HG02678 (cell line): ENCODE measurements at regions not wholly inside any gene's neighbourhood (a gene's known extent, or its start where the extent isn't known, plus 50 kb on each side); places are given as distances from the start of the nearest gene placed in this dataset.

Experiments
- ATAC-seq: cut with Tn5 transposase; IDR thresholded peaks from one replicate; pipeline ENCODE4 v1.9.1; 2021; ENCODE audit warnings: mild to moderate bottlenecking, moderate library complexity; ENCODE audit not compliant: unreplicated experiment

DNA sequence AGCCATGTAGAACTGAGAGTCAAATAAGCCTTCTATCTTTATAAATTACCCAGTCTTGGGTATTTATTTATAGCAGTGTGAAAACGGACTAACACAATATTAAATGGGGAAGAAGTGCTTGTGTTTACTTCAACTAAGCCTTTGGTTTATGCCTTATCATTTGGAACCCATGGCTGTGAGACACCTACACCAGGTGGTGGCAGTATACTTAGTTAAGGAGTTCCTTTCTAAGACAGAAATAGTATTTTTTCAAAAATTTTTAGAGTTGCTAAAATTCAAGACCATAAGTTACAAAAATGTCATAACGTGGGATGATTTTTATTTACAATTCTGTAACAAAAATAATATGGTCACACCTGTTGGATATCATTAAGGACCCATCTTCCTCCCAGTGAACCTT lies 354.5 kb upstream of the SOX14 start:
- no peak for ATAC-seq

DNA sequence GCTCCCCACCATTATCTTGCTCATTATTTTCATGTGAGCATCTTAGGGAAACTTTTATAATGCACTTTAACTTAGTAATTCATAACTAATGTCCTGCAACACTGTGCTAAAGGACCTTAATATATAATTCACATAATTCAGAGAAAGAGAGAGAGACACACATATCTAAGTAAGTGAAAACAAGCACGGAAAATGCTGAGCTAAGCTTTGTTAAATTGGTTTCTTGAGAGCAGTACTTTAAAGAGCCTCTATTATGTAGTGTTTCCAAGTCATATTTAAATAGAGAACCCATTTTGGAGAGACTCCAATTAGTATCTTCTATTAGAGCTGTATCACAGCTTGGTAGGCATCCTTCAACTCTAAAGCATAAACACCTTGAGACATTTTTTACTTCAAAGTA lies 354.1 kb upstream of the SOX14 start:
- no peak for ATAC-seq

DNA sequence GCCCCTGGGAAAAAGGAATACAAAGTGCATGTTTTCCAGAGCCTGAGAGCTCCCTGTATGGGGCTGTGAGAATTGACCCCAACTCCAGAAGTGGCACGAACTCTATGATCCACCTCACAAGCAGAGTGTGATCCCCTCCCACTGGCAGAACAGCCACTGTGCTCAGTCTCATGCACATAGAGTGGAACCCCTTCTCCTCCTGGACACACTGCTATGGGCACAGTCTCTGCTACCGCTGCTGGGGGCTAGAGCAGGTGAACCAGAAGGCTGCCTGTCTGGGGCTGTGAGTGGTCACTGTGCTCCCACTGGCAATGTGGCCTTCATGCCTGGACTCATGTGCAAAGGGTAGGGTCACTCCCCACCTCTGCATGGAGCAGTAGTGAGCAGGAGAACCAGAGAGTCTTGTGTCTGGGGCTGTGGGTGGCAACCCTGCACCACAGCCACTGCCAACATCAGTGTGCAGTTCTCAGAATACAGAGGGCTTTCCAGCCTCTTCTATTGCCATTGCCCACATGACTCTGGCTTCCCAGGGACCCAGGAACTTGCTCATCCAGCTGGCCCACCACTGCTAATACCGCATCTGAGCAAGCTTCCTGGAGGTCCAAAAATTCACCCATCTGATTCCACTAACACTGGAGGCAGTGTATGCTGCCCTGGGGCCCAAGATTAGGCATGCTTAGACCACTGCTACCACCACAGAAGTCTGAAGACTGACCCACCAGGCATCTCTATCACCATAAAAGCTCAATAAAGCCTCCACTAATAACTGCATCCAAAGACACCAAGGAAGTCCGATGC lies 343.7 kb upstream of the SOX14 start:
- no peak for ATAC-seq

DNA sequence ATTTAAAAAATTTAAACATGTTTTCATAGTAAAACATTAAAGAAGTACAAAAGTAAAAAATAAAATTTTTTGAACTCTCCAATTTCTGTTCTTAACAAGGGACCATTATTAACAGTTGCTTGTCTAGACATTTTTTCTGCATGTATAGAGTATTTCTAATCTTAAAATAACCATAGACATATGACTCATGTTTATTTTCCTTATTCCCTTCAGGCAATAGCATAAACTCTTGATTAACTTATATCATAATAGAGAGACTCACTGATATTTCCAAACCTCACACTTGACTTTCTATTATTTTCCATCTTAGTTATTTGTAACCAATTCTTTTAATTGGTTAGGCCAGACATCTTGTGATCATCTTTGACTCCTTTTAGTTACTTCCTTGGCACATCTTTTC lies 325.6 kb upstream of the SOX14 start:
- no peak for ATAC-seq

DNA sequence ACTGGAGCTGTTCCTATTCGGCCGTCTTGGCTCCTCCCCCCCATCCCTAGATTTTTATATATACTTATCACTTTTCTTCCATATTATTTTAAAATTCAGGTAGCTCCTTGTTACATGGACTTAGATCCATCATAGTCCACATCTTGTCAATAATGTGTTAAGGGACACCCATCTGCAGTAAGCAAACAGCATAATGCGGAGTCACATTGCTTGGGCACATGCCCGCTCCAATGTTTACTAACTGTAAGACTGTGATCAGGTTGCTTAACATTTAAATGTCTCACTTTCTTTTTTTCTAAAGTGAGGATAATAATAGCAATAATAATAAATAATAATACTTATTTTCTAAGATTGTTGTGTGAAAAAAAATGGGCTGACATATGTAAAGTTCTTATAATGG lies 303.2 kb upstream of the SOX14 start:
- ATAC-seq = no peak

DNA sequence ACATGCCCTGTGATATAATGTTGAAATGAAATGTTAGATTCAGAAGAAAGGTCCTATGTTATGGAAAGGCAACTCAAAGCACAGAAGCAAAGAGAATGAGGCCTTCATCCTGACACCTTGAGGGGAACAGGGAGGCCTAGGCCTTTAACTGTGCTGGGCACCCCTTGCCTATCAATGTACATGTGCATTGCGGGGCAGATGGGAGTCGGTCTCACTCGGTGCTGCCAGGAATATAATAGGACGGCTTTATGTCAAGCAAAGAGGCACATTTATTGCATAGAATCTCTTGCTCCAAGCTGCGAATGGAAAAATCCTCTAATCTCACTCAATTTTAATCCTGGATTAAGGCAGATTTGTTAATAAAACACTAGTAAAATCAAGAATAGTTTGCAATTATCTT lies 301.0 kb upstream of the SOX14 start:
- ATAC-seq = no peak

DNA sequence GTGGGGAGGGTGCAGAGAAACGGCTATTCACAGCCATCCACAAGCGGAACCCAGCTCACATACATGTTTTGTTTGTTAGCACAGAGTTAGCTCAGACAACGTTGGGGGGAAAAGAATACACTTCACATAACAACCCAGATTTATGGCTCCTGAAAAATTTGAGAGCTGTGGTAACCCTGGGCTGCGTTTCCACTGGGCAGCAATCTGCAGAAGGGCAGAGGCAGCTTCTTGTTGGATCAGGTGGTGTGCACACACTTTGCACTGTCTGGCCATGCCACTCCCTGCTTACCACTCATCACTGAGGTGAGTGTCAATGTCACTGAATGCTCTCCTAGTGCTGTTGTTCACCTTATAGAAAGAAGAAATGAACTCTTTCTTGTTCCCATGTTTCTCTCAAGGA lies 299.8 kb upstream of the SOX14 start:
- ATAC-seq = no peak

DNA sequence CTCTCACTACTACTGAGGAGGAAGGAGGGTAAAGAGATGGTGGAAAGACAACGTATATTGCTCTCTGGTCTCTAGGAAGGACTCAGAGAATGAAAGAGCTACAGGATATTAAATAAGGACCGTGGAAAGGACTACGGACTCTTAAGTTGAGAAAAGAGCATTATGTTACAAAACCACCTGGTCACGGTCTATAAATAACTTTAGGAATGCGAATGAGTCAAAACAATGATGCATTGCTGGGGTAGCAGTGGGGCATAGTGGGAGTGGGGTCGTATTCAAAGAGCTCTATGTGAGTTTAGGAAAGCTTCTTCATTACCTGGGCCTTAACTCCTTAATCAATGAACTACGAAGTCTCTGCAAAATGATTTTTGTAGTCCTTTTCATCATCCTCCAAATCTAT lies 295.7 kb upstream of the SOX14 start:
- ATAC-seq = no peak

DNA sequence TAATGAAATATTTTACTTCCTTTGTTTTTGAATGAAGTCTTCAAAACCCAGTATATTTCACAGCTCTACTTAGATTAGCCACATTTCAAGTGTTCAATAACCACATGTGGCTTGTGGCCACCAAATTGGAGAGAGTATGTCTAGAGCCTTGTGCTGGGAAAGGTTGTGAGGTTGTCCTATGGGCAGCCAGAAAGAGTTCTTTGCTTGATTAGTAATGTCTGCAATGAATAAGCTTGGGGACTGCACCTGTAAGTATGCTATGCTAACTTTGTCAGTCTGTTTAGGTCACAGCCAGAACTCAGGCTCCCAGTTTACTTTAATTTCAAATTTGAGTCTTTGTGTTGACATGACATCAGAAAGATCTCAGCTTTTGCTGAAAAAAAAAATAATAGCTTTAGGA lies 294.9 kb upstream of the SOX14 start:
- ATAC-seq = no peak

DNA sequence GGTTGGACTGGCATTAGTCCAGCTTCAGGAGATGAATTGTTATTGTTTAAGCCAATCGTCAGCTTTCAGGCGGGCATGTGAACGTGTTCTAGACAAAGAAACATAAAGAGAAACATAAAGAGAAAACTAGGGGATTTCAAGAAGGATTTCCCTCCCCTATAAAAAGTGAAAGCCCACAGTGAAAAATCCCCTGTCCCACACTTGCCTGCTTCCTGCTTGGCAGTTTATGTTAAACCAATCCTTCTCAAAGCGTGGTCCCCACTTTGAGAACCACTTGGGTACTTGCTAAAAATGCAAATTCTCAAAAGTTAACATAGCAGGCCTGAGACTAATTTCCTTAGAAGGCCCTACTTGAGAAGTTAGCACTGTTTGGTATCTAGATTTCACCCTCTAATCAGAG lies 293.0 kb upstream of the SOX14 start:
- ATAC-seq = peak; percentile 68

DNA sequence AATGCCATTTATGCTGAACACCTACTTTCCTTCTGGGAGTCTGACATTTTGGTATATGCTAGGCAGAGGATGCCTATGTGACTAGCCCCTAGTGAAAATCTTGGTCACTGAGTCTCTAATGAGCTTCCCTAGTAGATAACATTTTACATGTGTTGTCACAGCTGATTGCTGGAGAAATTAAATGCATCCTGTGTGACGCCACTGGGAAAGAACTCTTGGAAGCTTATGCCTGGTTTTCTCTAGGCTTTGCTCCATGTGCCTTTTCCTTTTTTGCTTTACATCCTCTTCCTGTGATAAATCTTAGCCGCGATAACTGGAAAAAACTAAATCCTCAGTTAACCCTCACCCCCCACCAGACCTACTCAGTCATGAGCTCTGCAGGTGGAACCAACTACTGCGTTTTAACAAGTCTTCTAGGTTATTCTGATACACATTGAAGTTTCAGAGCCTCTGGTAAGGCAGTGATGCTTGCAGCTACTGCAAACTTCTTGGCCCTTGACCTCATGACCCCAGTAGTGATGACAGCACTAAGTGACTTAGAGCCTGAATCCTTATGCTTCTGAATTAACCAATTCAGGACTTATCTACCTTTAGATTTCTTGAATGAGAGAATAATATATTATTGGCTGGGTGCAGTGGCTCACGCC lies 292.4 kb upstream of the SOX14 start:
- no peak for ATAC-seq

DNA sequence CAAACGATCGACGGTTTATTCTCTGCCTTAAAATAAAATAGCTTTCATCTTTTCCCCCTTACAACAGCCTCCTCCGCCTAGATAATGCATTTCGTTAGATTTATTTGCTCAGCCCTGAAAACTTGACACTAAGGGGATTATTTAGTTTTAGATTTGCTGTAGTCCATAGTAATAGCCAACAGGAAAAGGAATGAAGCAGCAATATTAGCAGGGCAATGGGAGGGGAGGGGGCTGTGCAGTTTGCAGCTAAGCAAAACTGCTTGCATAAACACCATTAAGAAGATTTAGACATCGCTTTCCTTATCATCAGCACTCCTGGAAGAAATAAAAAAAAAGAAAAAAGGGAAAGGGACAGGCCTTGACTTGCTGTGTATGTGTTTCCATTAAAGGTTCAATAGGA lies 286.5 kb upstream of the SOX14 start:
- no peak for ATAC-seq

DNA sequence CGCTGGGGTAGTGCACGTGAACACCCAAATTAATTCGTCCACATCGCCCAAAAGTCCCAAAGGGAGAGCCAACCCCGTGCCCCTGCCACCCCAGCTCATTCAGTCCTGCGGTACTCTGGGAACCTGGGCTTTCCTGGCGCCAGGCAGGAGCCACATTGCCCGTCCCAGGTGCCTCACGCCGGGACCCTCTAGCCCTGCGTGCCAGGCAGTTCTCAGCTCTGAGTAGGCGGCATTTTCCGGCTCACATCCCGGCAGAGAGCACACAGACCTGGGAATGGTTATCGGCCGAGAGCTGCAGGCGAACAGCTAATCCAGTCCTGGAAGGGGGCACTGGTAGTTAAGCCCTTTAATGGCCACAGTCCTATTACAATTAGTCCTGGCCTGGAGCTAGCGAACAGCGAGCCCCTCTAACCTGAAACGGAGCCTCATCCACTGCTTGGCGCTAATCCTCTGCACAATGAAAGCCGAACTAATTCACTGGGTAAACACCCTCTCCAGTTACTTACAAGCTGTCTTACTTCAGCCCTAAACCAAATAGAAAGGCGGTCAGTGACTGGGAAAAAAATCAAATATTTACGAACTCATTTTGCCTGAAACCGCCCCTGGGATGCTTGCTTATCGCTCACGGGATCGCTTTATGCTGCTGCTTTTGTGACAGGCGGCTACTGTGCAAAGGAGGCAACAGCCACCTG lies 254.6 kb upstream of the SOX14 start:
- ATAC-seq = no peak

DNA sequence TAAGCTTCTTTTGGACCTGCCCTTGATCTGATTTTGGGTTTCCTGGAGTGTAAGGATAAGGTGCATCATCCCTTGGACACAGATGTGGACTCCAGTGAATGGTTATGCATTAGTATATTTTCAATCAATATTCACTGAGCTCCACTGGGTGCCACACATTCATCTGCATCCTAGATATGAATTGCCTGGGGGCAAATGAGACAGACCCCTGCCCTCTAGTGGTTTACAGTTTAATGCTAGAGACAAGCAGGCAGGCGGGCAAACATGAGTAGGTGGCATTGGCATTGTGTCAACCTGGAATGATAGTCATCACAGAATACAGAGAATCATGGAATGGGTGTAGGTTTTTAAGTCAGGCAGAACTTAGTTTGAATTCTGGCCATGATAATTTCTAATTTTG lies 252.5 kb upstream of the SOX14 start:
- no peak for ATAC-seq

DNA sequence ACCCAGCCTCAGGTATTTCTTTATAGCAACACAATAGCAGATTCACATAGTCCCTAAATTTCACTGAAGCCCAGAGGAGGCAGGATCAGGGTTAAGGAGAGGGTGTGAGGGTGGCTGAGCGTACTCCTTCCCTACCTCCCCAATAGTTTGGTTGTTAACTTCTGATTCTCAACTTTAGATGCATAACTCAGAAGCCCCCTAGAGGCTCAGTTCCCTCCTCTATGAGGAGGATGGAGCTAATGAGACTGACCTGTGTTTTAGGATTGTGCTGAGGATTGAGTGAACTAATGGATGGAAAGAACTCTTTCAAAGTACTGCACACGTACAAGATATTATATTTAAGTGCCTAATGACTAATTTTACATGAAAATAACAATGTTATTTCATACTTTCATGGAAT lies 249.3 kb upstream of the SOX14 start:
- ATAC-seq = no peak

DNA sequence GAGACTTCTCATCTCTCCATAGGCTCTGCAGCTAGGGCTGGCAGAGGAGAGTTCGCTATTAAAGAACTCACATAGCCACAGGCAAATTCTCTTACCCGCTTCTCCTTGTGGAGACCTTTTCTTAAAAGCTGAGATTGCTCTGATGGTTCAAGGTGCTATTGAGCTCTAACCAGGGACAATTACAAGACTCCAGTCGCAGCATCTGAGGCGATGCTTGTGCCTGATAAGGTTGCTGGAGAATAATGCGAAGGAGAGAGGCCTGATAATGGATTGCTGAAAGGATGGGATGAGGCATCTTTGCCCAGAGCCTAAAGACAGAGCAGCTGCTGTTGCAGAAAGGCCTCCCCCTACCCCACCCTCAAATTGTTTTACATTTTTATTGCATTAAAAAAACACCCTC lies 244.5 kb upstream of the SOX14 start:
- ATAC-seq = no peak

DNA sequence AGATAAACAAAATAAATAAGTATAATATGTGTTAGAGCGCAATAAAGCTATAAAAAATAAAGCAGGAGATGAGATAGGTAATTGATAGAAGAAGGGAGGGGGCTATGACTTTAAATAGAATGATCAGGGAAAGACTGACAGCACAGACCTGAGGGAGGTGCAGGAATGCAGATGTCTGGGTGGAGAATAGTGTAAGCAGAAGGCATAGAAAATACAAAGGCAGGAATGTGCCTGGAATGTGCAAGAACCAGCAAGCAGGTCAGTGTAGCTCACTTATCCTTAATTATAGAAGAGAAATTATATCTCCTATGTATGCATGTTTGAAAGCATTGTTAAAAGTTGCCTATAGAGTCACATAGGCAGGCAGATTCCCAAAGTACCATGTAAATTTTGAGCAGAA lies 239.4 kb upstream of the SOX14 start:
- ATAC-seq = no peak

DNA sequence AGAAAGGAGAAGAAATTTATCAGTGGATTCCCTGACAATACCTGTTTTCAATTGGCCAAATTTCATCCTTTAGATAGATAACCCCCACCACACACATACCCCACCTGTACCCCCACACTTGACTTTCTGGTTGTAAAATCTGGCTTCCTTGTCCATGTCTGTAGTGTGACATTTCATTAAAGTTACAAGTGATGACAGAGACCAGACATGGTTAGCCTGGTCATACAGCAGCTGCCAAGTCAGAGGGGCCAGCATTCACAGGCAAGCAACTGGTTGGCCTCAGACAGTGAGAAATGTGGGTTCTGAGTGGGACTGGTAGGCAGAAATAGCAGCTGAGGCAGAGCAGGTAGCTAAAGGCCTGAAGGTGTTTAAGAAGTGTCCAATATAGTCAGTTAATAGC lies 238.6 kb upstream of the SOX14 start:
- no peak for ATAC-seq

DNA sequence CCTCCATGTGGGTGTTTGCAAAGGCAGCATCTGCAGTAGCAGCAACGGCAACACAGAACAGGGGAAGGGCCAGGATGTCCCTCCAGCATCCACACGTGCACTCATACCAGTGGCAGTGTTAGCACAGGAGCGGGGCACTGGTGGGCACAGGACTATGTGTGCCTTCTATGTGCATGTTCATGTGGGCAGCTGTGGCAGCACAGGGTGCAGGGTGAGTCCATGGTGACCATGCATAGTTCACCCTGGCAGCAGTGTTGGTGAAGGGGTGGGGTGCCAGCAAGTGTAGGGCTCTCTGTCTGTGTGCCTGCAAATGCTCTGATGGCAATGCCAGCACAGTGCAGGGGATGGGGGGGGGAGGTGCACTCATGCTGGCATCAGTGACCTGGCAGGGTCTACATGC lies 222.1 kb upstream of the SOX14 start:
- no peak for ATAC-seq

DNA sequence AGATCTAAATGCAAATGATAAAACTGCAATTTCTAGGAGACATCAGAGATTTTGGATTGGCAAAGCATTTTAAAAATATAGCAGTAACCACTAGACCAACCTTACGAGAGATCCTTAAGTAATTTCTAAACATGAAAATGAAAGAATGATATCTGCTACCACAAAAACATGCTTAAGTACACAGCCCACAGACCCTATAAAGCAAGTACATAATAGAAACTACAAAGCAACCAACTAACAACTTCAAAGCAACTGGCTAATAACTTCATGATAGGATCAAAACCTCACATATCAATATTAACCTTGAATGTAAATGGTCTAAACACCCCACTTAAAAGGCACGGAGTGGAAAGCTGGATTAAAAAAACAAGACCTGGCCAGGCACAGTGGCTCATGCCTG lies 209.9 kb upstream of the SOX14 start:
- ATAC-seq = no peak

DNA sequence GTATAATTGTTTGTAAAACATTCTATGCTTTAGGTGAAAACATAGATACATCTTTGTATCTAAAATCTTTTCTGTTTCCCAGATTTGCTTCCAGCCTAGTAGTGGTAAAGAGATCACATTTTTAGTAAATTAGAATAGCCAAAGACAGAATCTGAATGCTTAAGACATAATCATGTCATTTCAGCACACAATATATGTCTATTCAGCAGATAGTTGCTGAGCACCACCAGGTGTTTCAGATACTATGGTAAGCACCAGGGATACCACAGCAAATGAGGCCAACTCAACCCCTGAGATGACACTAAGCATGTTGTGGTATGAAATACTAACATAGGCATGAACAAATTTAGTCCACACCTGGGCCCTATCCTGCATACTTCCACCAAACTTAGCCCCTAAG lies 195.2 kb upstream of the SOX14 start:
- no peak for ATAC-seq

DNA sequence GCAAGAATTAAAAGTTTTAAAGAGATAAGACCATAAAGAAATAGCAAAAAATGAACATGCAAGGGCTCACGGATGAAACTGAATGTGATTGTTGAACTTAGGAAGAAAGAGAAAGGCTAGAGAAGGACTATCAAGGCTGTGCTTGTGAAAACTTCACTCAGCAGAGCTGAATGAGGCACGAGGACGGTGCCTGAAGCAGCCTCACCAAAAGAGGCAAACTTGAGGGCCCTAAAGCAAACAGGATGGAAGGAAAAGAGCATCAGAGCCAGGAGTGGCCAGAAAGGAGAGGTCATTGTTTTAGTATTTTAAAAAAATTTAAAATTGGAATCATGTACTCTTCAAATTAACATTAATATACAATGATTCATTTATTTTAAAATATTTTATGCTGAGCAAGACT lies 191.2 kb upstream of the SOX14 start:
- ATAC-seq = no peak
